IMR-90 (cell line): ENCODE measurements at regions not wholly inside any gene's neighbourhood (a gene's known extent, or its start where the extent isn't known, plus 50 kb on each side); places are given as distances from the start of the nearest gene placed in this dataset.
A peak's percentile ranks its signal among the peaks of the same experiment; 100 is the strongest.

Experiments
- ATAC-seq: fragments of 200-7000 bp; cut with Tn5 transposase; 2 replicates; pipeline ENCODE4 v1.9.1; 2020; ENCODE audit warnings: low read depth, mild to moderate bottlenecking, moderate library complexity
- BruUV-seq: library from RNA; stranded (reverse); fragments of 400-500 nt; replicated peaks from 2 replicates; lab custom pipeline; 2021; lab: Mats Ljungman, UMichigan
- CTCF ChIA-PET: fragments of 300-600 bp; formaldehyde crosslinking; extraction: SDS; loops from one replicate; lab custom pipeline; 2021; ENCODE audit warnings: antibody characterized with exemption; lab: Yijun Ruan, JAX
- POLR2A ChIA-PET: fragments of 300-600 bp; sonication (Branson Sonifier 250); formaldehyde crosslinking; loops from one replicate; lab custom pipeline; 2022; ENCODE audit warnings: antibody characterized with exemption; ENCODE audit not compliant: unreplicated experiment; lab: Charles Lee
- DNase-seq: peaks from one replicate; pipeline ENCODE4 v3.0.0; 2013
- H2AFZ ChIP-seq: replicated peaks from 2 replicates; pipeline ENCODE3; 2013; ENCODE audit warnings: low read length, mild to moderate bottlenecking; ENCODE audit not compliant: poor library complexity
- H2AK5ac ChIP-seq: 2 replicates; pipeline ENCODE4 v1.6.1; 2013; ENCODE audit warnings: low read depth, low read length, inconsistent platforms
- H2AK9ac ChIP-seq: replicated peaks from 2 replicates; pipeline ENCODE3; 2013; ENCODE audit warnings: mild to moderate bottlenecking, low read depth, low read length, moderate library complexity; ENCODE audit not compliant: poor library complexity
- H2BK120ac ChIP-seq: 2 replicates; pipeline ENCODE4 v1.6.1; 2013; ENCODE audit warnings: low read depth, low read length, inconsistent platforms
- H2BK15ac ChIP-seq: 3 replicates; pipeline ENCODE4 v1.6.1; 2013; ENCODE audit warnings: low read depth, low read length, inconsistent platforms
- H2BK20ac ChIP-seq: 2 replicates; pipeline ENCODE4 v1.6.1; 2013; ENCODE audit warnings: low read depth, mild to moderate bottlenecking, inconsistent platforms, low read length, moderate library complexity
- H2BK5ac ChIP-seq: 2 replicates; pipeline ENCODE4 v1.6.1; 2013; ENCODE audit warnings: mild to moderate bottlenecking, low read depth, low read length, inconsistent platforms; ENCODE audit not compliant: poor library complexity, severe bottlenecking
- H3K14ac ChIP-seq: replicated peaks from 2 replicates; pipeline ENCODE4 v1.6.1; 2013; ENCODE audit warnings: low read depth, low read length, inconsistent platforms
- H3K18ac ChIP-seq: 2 replicates; pipeline ENCODE4 v1.6.1; 2013; ENCODE audit warnings: low read depth, low read length, control low read depth
- H3K23ac ChIP-seq: 2 replicates; pipeline ENCODE4 v1.6.1; 2013; ENCODE audit warnings: low read depth, low read length, inconsistent platforms
- H3K27ac ChIP-seq: 2 replicates; pipeline ENCODE4 v1.5.1; 2013; ENCODE audit warnings: mild to moderate bottlenecking, control low read depth, low read length; ENCODE audit not compliant: insufficient read depth
- H3K27me3 ChIP-seq: 2 replicates; pipeline ENCODE4 v1.6.1; 2013; ENCODE audit warnings: low read length; ENCODE audit not compliant: control insufficient read depth, insufficient read depth
- H3K36me3 ChIP-seq: 2 replicates; pipeline ENCODE4 v1.6.1; 2013; ENCODE audit warnings: low read length, mixed read lengths; ENCODE audit not compliant: control insufficient read depth, insufficient read depth
- H3K4ac ChIP-seq: 2 replicates; pipeline ENCODE4 v1.6.1; 2013; ENCODE audit warnings: low read depth, low read length, inconsistent platforms
- H3K4me1 ChIP-seq: 2 replicates; pipeline ENCODE4 v1.6.1; 2013; ENCODE audit warnings: low read length, mixed read lengths; ENCODE audit not compliant: control insufficient read depth, insufficient read depth
- H3K4me2 ChIP-seq: 2 replicates; pipeline ENCODE4 v1.6.1; 2013; ENCODE audit warnings: low read depth, mild to moderate bottlenecking, control low read depth, low read length, moderate library complexity
- H3K4me3 ChIP-seq: 2 replicates; pipeline ENCODE4 v1.5.1; 2013; ENCODE audit warnings: low read depth, mild to moderate bottlenecking, control low read depth, low read length, moderate library complexity; ENCODE audit not compliant: insufficient read depth
- H3K56ac ChIP-seq: 2 replicates; pipeline ENCODE4 v1.6.1; 2013; ENCODE audit warnings: low read length, inconsistent platforms; ENCODE audit not compliant: insufficient read depth; ENCODE audit errors: extremely low read depth
- H3K79me1 ChIP-seq, 2 experiments: 2 replicates each; pipeline ENCODE4 v1.6.1; 2013; ENCODE audit warnings: low read length in 2 of 2, inconsistent platforms in 1 of 2, low read depth in 1 of 2
- H3K9ac ChIP-seq: 2 replicates; pipeline ENCODE4 v1.6.1; 2013; ENCODE audit warnings: low read depth, low read length, control low read depth
- H3K9me1 ChIP-seq: 2 replicates; pipeline ENCODE4 v1.6.1; 2013; ENCODE audit warnings: low read length, inconsistent platforms; ENCODE audit not compliant: insufficient read depth
- H3K9me3 ChIP-seq: 2 replicates; pipeline ENCODE4 v1.6.1; 2013; ENCODE audit warnings: low read length; ENCODE audit not compliant: control insufficient read depth, insufficient read depth
- H4K20me1 ChIP-seq: 2 replicates; pipeline ENCODE4 v1.6.1; 2013; ENCODE audit warnings: low read length, inconsistent platforms; ENCODE audit not compliant: insufficient read depth
- H4K5ac ChIP-seq: 2 replicates; pipeline ENCODE4 v1.6.1; 2013; ENCODE audit warnings: mild to moderate bottlenecking, low read depth, low read length, control low read depth
- H4K8ac ChIP-seq, 2 experiments: 2 replicates each; pipeline ENCODE4 v1.6.1; 2013; ENCODE audit warnings: low read depth in 2 of 2, low read length in 2 of 2, control low read depth in 1 of 2, inconsistent platforms in 1 of 2
- H4K91ac ChIP-seq: 2 replicates; pipeline ENCODE4 v1.6.1; 2013; ENCODE audit warnings: low read depth, low read length, inconsistent platforms; ENCODE audit not compliant: insufficient read depth
- CEBPB ChIP-seq: IDR thresholded peaks from 2 replicates; pipeline ENCODE4 v1.6.1; 2012; ENCODE audit warnings: low read depth, low read length, improper control_type of control experiment
- RFX5 ChIP-seq: IDR thresholded peaks from 2 replicates; pipeline ENCODE4 v1.8.0; 2012; ENCODE audit warnings: low read depth, mild to moderate bottlenecking, low read length, moderate library complexity
- WGBS, 2 experiments: methylation state at CpG; one replicate each; pipeline versions ENCODE4 v1.1.5 to v1.1.7; 2013; ENCODE audit warnings: missing lambda C conversion rate in 2 of 2; ENCODE audit not compliant: insufficient read length in 1 of 2; ENCODE audit errors: extremely low coverage in 2 of 2; 5-methylcytosine and 5-hydroxymethylcytosine counted together
- dilution Hi-C: fragments of 300-500 bp; cut with HindIII; formaldehyde crosslinking; loops from one replicate; pipeline ENCODE4 v1.14.3; 2018; ENCODE audit warnings: low sequenced_read_pairs; ENCODE audit not compliant: unreplicated experiment
- in situ Hi-C: fragments of 300-500 bp; cut with MboI; formaldehyde crosslinking; loops from 3 replicates; pipeline ENCODE4 v1.14.3; 2019; ENCODE audit warnings: low sequenced_read_pairs, inconsistent platforms, mixed read lengths
- intact Hi-C: fragments of 100-400 bp; cut with micrococcal nuclease; formaldehyde crosslinking; loops from 2 replicates; pipeline ENCODE4 v1.10.0; 2022
- TF ChIP-seq, protein P1 (sequence below): fragments of 150-350 bp; IDR thresholded peaks from 2 replicates; pipeline ENCODE4 v1.6.1; 2017; ENCODE audit warnings: mild to moderate bottlenecking, antibody characterized with exemption, low read length, low read depth

- no peak overlapping the region for H3K27ac ChIP-seq
- H4K91ac ChIP-seq, result no peak overlapping the region
- H3K9me1 ChIP-seq, result no peaks in the 10 kb centered on the region
- no peak overlapping the region for H3K56ac ChIP-seq
- no peaks in the 10 kb centered on the region for H4K20me1 ChIP-seq
- intact Hi-C loops (no loop called here), in situ Hi-C loops (no loop called here), dilution Hi-C loops (no loop called here)
- H3K9me3 ChIP-seq, result no peaks in the 10 kb centered on the region
- H3K18ac ChIP-seq, result no peak overlapping the region
- WGBS, 2 experiments, result 60% methylated on average over 1 of the region's 9 CpGs; no CpG with 5 or more reads in 1 of the 2 experiments
- ATAC-seq, result no peak
- no peak overlapping the region for H2BK120ac ChIP-seq
- no peak overlapping the region for H2BK15ac ChIP-seq
- TF ChIP-seq, protein P1, sequence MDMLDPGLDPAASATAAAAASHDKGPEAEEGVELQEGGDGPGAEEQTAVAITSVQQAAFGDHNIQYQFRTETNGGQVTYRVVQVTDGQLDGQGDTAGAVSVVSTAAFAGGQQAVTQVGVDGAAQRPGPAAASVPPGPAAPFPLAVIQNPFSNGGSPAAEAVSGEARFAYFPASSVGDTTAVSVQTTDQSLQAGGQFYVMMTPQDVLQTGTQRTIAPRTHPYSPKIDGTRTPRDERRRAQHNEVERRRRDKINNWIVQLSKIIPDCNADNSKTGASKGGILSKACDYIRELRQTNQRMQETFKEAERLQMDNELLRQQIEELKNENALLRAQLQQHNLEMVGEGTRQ, result no peak
- TF ChIP-seq CEBPB (peak; percentile 62), RFX5 (no peak)
- no peak overlapping the region for H2BK5ac ChIP-seq
- H3K36me3 ChIP-seq, result no peaks in the 10 kb centered on the region
- ChIA-PET POLR2A (interaction anchor here (0.6 kb wide), 1 partner anchor 161 kb away, joined by 3 read pairs; no protein-coding TSS in a partner anchor), CTCF (interaction anchor here (0.6 kb wide), 1 partner anchor 423 kb away, joined by 3 read pairs; no protein-coding TSS in a partner anchor)
- H3K23ac ChIP-seq, result no peak overlapping the region
- H2AK9ac ChIP-seq, result no peak overlapping the region
- H3K14ac ChIP-seq, result no peak overlapping the region
- no peaks in the 10 kb centered on the region for H3K27me3 ChIP-seq
- no TSS peak for BruUV-seq
- H2AFZ ChIP-seq, result no peak overlapping the region
- no peak overlapping the region for H4K8ac ChIP-seq
- no peak overlapping the region for H3K4ac ChIP-seq
- no peaks in the 10 kb centered on the region for H3K79me1 ChIP-seq
- no peak overlapping the region for H3K4me2 ChIP-seq
- no peaks in the 10 kb centered on the region for H3K4me1 ChIP-seq
- H3K9ac ChIP-seq, result no peak overlapping the region
- H4K5ac ChIP-seq, result no peak overlapping the region
- no peak for DNase-seq
- no peak overlapping the region for H2AK5ac ChIP-seq
- H3K4me3 ChIP-seq, result no peak overlapping the region
- H2BK20ac ChIP-seq, result no peak overlapping the region
Measured at GRCh38 chr1:199794105-199794863, 233.2 kb upstream of the NR5A2 start.
